ENCODE measurements at regions not wholly inside any gene's neighbourhood (a gene's known extent, or its start where the extent isn't known, plus 50 kb on each side); places are given as distances from the start of the nearest gene placed in this dataset.

- Histone ChIP-seq H3K4me3 (ENCODE audit: low read length) (no peak overlapping the region), H3K4me2 (ENCODE audit: low read length) (no peak overlapping the region), H3K4me1 (ENCODE audit: control insufficient read depth, low read length) (no peaks in the 10 kb centered on the region), H3K79me2 (ENCODE audit: control insufficient read depth, low read length) (no peaks in the 10 kb centered on the region), H3K9me2 (replicated peaks; ENCODE audit: control insufficient read depth, low read length) (no peaks in the 10 kb centered on the region), H3F3A (ENCODE audit: control insufficient read depth, insufficient read depth) (no peaks in the 10 kb centered on the region), H3K27ac (ENCODE audit: low read depth, low read length) (no peak overlapping the region), H3K36me3 (ENCODE audit: control insufficient read depth, low read length) (no peaks in the 10 kb centered on the region), H3K27me3 (ENCODE audit: control insufficient read depth, low read length) (no peaks in the 10 kb centered on the region), H4K20me1 (ENCODE audit: control insufficient read depth, insufficient read depth, low read depth, low read length) (no peaks in the 10 kb centered on the region), H3K9me3 (ENCODE audit: control insufficient read depth, insufficient read depth, low read length) (no peaks in the 10 kb centered on the region)
- no peak for TF ChIP-seq EZH2phosphoT487 (IDR thresholded peaks at IDR 0.05; ENCODE audit: borderline replicate concordance, low read length)
- TF ChIP-seq CTCF (IDR thresholded peaks at IDR 0.05; ENCODE audit: low read depth, low read length, poor library complexity, severe bottlenecking), result no peak
Measured at GRCh38 chr2:83997889-83998288, 461.2 kb downstream of the SUCLG1 start.

DNA sequence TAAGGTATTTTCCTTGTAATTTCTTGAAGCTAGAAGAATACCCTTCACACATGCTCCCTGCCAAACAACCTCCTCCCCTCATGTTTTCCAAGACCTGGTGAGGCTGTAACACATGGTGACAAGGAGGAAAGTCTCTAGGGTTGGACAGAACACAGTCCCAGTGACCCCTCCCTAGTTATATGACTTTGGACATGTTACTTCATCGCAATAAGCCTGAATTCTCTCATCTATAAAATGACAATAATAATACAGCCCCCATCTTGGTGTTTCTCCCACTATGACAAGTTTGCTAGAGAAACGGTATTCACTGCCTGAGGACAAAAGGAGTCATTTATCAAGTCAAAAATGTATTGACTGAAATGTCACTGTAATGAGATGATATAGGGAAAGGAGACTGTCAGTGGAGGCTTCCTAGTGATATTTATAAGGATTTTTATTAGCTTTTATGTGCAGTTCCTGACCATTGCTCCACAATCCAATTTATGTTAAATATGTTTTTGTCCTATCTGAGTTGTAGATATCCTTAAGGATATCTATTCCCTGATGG, 464.4 kb downstream of the SUCLG1 start:
- no peak for TF ChIP-seq EZH2phosphoT487 (IDR thresholded peaks at IDR 0.05; ENCODE audit: borderline replicate concordance, low read length)
- TF ChIP-seq CTCF (IDR thresholded peaks at IDR 0.05; ENCODE audit: low read depth, low read length, poor library complexity, severe bottlenecking), result no peak
- Histone ChIP-seq H3K27me3 (ENCODE audit: control insufficient read depth, low read length) (no peaks in the 10 kb centered on the region), H3K4me1 (ENCODE audit: control insufficient read depth, low read length) (no peaks in the 10 kb centered on the region)

GRCh38 chr2:83993873-83994632, 465.0 kb downstream of the SUCLG1 start:
- no peak for TF ChIP-seq EZH2phosphoT487 (IDR thresholded peaks at IDR 0.05; ENCODE audit: borderline replicate concordance, low read length)
- no peak for TF ChIP-seq CTCF (IDR thresholded peaks at IDR 0.05; ENCODE audit: low read depth, low read length, poor library complexity, severe bottlenecking)
- no peak overlapping the region for H3K4me3 ChIP-seq (ENCODE audit: low read length)
- no peaks in the 10 kb centered on the region for H4K20me1 ChIP-seq (ENCODE audit: control insufficient read depth, insufficient read depth, low read depth, low read length)

More for the DNA sequence above, 464.4 kb downstream of the SUCLG1 start:
- no peaks in the 10 kb centered on the region for H3F3A ChIP-seq (ENCODE audit: control insufficient read depth, insufficient read depth)
- no peaks in the 10 kb centered on the region for H3K9me2 ChIP-seq (replicated peaks; ENCODE audit: control insufficient read depth, low read length)
- H3K9me3 ChIP-seq (ENCODE audit: control insufficient read depth, insufficient read depth, low read length), result no peaks in the 10 kb centered on the region
- H3K4me3 ChIP-seq (ENCODE audit: low read length), result no peak overlapping the region
- H3K27ac ChIP-seq (ENCODE audit: low read depth, low read length), result no peak overlapping the region
- H3K36me3 ChIP-seq (ENCODE audit: control insufficient read depth, low read length), result no peaks in the 10 kb centered on the region
- H4K20me1 ChIP-seq (ENCODE audit: control insufficient read depth, insufficient read depth, low read depth, low read length), result no peaks in the 10 kb centered on the region
- H3K79me2 ChIP-seq (ENCODE audit: control insufficient read depth, low read length), result no peaks in the 10 kb centered on the region
- H3K4me2 ChIP-seq (ENCODE audit: low read length), result no peak overlapping the region

More at GRCh38 chr2:83993873-83994632, 465.0 kb downstream of the SUCLG1 start:
- Histone ChIP-seq H3K4me2 (ENCODE audit: low read length) (no peak overlapping the region), H3K79me2 (ENCODE audit: control insufficient read depth, low read length) (no peaks in the 10 kb centered on the region), H3K27ac (ENCODE audit: low read depth, low read length) (no peak overlapping the region), H3F3A (ENCODE audit: control insufficient read depth, insufficient read depth) (no peaks in the 10 kb centered on the region), H3K4me1 (ENCODE audit: control insufficient read depth, low read length) (no peaks in the 10 kb centered on the region), H3K36me3 (ENCODE audit: control insufficient read depth, low read length) (no peaks in the 10 kb centered on the region), H3K27me3 (ENCODE audit: control insufficient read depth, low read length) (no peaks in the 10 kb centered on the region), H3K9me2 (replicated peaks; ENCODE audit: control insufficient read depth, low read length) (no peaks in the 10 kb centered on the region), H3K9me3 (ENCODE audit: control insufficient read depth, insufficient read depth, low read length) (no peaks in the 10 kb centered on the region)

All from DOHH2 (cell line).